ENCODE measurements at regions not wholly inside any gene's neighbourhood (a gene's known extent, or its start where the extent isn't known, plus 50 kb on each side); places are given as distances from the start of the nearest gene placed in this dataset.

- no TSS peak for BruUV-seq (replicated peaks)
- POLR2A ChIA-PET = interaction anchor here (1.1 to 1.9 kb wide), 3 partner anchors 8 to 21 kb away, joined by 3 to 4 read pairs (median 3); no protein-coding TSS in a partner anchor
- DNase-seq (ENCODE audit: low spot score) = no peak
Observed at GRCh38 chr12:97968641-97969197, 506.1 kb downstream of the RMST start.

GRCh38 chr12:97977870-97978405, 515.3 kb downstream of the RMST start:
- H4K20me1 ChIP-seq (ENCODE audit: insufficient read depth, low read length) = no peaks in the 10 kb centered on the region
- H3K4me1 ChIP-seq (ENCODE audit: insufficient read depth, low read length, poor library complexity, severe bottlenecking) = no peaks in the 10 kb centered on the region
- no TSS peak for BruUV-seq (replicated peaks)
- no peak overlapping the region for H3K4me3 ChIP-seq (ENCODE audit: low read depth, low read length, poor library complexity, severe bottlenecking)
- H3K79me2 ChIP-seq (ENCODE audit: insufficient read depth, low read depth, low read length) = no peaks in the 10 kb centered on the region
- TF ChIP-seq, protein P1, sequence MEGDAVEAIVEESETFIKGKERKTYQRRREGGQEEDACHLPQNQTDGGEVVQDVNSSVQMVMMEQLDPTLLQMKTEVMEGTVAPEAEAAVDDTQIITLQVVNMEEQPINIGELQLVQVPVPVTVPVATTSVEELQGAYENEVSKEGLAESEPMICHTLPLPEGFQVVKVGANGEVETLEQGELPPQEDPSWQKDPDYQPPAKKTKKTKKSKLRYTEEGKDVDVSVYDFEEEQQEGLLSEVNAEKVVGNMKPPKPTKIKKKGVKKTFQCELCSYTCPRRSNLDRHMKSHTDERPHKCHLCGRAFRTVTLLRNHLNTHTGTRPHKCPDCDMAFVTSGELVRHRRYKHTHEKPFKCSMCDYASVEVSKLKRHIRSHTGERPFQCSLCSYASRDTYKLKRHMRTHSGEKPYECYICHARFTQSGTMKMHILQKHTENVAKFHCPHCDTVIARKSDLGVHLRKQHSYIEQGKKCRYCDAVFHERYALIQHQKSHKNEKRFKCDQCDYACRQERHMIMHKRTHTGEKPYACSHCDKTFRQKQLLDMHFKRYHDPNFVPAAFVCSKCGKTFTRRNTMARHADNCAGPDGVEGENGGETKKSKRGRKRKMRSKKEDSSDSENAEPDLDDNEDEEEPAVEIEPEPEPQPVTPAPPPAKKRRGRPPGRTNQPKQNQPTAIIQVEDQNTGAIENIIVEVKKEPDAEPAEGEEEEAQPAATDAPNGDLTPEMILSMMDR (conservative IDR thresholded peaks at IDR 0.05; ENCODE audit: low read length) = no peak
- TF ChIP-seq EZH2phosphoT487 (IDR thresholded peaks at IDR 0.05; ENCODE audit: borderline replicate concordance, low read depth, low read length) = no peak
- no peaks in the 10 kb centered on the region for H3K36me3 ChIP-seq (ENCODE audit: insufficient read depth, low read length)
- no peaks in the 10 kb centered on the region for H3K9me3 ChIP-seq (ENCODE audit: low read length)
- H3K9me2 ChIP-seq (ENCODE audit: insufficient read depth, low read length) = no peaks in the 10 kb centered on the region
- intact Hi-C loops (cut with micrococcal nuclease; ENCODE audit: unreplicated experiment) = no loop called here
- POLR2A ChIA-PET = interaction anchor here (0.5 kb wide), 1 partner anchor 403 kb away, joined by 3 read pairs; no protein-coding TSS in a partner anchor
- CTCF ChIA-PET (ENCODE audit: unreplicated experiment) = no interaction called here
- H3K4me2 ChIP-seq (ENCODE audit: low read length) = no peak overlapping the region
- no peak overlapping the region for H3K27ac ChIP-seq (ENCODE audit: low read depth, low read length, poor library complexity, severe bottlenecking)
- no peak for DNase-seq (ENCODE audit: low spot score)
- H2AFZ ChIP-seq (ENCODE audit: low read length) = no peak overlapping the region

More at GRCh38 chr12:97968641-97969197, 506.1 kb downstream of the RMST start:
- CTCF ChIA-PET (ENCODE audit: unreplicated experiment) = interaction anchor here (1.4 kb wide), 1 partner anchor 10 kb away, joined by 6 read pairs; no protein-coding TSS in a partner anchor
- Histone ChIP-seq H3K79me2 (ENCODE audit: insufficient read depth, low read depth, low read length) (no peaks in the 10 kb centered on the region), H3K4me3 (ENCODE audit: low read depth, low read length, poor library complexity, severe bottlenecking) (no peak overlapping the region), H3K27ac (ENCODE audit: low read depth, low read length, poor library complexity, severe bottlenecking) (no peak overlapping the region), H3K4me1 (ENCODE audit: insufficient read depth, low read length, poor library complexity, severe bottlenecking) (no peaks in the 10 kb centered on the region), H2AFZ (ENCODE audit: low read length) (no peak overlapping the region), H3K36me3 (ENCODE audit: insufficient read depth, low read length) (no peaks in the 10 kb centered on the region), H3K9me2 (ENCODE audit: insufficient read depth, low read length) (no peaks in the 10 kb centered on the region), H4K20me1 (ENCODE audit: insufficient read depth, low read length) (no peaks in the 10 kb centered on the region), H3K4me2 (ENCODE audit: low read length) (no peak overlapping the region), H3K9me3 (ENCODE audit: low read length) (no peaks in the 10 kb centered on the region)
- TF ChIP-seq, protein P1 (conservative IDR thresholded peaks at IDR 0.05; ENCODE audit: low read length) = no peak
- TF ChIP-seq EZH2phosphoT487 (IDR thresholded peaks at IDR 0.05; ENCODE audit: borderline replicate concordance, low read depth, low read length) = no peak
- intact Hi-C loops (cut with micrococcal nuclease; ENCODE audit: unreplicated experiment) = no loop called here

DNA sequence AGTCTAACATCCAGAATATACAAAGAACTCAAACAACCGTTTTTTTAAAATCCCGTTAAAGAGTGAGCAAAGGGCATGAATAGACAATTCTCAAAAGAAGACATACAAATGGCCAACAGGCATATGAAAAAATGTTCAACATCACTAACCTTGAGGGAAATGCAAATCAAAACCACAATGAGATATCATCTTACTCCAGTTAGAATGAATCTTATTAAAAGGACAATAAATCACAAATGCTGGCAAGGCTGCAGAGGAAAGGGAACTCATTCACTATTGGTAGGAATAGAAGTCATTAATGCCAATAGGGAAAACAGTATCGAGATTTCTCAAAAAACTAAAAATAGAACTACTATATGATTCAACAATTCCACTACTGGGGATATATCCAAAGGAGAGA, 520.1 kb downstream of the RMST start:
- no peak overlapping the region for H3K4me3 ChIP-seq (ENCODE audit: low read depth, low read length, poor library complexity, severe bottlenecking)
- DNase-seq (ENCODE audit: low spot score) = no peak
- no peaks in the 10 kb centered on the region for H3K4me1 ChIP-seq (ENCODE audit: insufficient read depth, low read length, poor library complexity, severe bottlenecking)
- no peak overlapping the region for H2AFZ ChIP-seq (ENCODE audit: low read length)
- H3K9me3 ChIP-seq (ENCODE audit: low read length) = no peaks in the 10 kb centered on the region
- BruUV-seq (replicated peaks) = no TSS peak
- CTCF ChIA-PET (ENCODE audit: unreplicated experiment) = no interaction called here
- H4K20me1 ChIP-seq (ENCODE audit: insufficient read depth, low read length) = no peaks in the 10 kb centered on the region
- H3K9me2 ChIP-seq (ENCODE audit: insufficient read depth, low read length) = no peaks in the 10 kb centered on the region
- H3K36me3 ChIP-seq (ENCODE audit: insufficient read depth, low read length) = no peaks in the 10 kb centered on the region
- intact Hi-C loops (cut with micrococcal nuclease; ENCODE audit: unreplicated experiment) = no loop called here
- H3K79me2 ChIP-seq (ENCODE audit: insufficient read depth, low read depth, low read length) = no peaks in the 10 kb centered on the region
- POLR2A ChIA-PET = no interaction called here
- H3K27ac ChIP-seq (ENCODE audit: low read depth, low read length, poor library complexity, severe bottlenecking) = no peak overlapping the region
- TF ChIP-seq, protein P1 (conservative IDR thresholded peaks at IDR 0.05; ENCODE audit: low read length) = no peak
- TF ChIP-seq EZH2phosphoT487 (IDR thresholded peaks at IDR 0.05; ENCODE audit: borderline replicate concordance, low read depth, low read length) = no peak
- no peak overlapping the region for H3K4me2 ChIP-seq (ENCODE audit: low read length)
